Stimulated activated CD4-positive, alpha-beta T cell treated with anti-CD3 and anti-CD28 coated beads, Interleukin-2, amount 100 ng/mL, for 48 hours (primary cell): ENCODE measurements at regions not wholly inside any gene's neighbourhood (a gene's known extent, or its start where the extent isn't known, plus 50 kb on each side); places are given as distances from the start of the nearest gene placed in this dataset.

Source experiments
- DNase-seq, 2 donors: peaks; one replicate each; pipeline ENCODE4 v3.0.0-alpha.2; 2020

GRCh38 chr10:33571616-33572015 is 237.1 kb upstream of the NRP1 start:
- DNase-seq: no peak

DNA sequence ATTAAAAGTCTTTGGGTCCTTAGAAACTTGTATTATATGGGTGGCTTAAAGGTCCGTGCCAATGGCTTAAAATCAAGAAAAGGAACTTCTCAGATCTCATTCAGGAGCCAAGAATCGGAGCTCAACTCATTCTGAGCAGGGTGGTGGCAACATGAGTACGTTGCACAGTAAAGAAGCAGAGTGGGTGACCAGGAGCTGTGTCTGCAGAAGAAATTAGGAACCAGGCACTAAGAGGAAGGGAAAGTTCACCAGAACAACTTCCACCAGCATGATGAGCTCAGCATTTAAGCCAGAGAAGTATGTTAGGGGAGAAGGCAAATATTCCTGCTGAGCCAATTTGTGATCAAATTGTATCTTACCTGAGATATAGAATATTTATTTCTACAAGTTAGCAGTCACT is 236.0 kb upstream of the NRP1 start:
- no peak for DNase-seq

DNA sequence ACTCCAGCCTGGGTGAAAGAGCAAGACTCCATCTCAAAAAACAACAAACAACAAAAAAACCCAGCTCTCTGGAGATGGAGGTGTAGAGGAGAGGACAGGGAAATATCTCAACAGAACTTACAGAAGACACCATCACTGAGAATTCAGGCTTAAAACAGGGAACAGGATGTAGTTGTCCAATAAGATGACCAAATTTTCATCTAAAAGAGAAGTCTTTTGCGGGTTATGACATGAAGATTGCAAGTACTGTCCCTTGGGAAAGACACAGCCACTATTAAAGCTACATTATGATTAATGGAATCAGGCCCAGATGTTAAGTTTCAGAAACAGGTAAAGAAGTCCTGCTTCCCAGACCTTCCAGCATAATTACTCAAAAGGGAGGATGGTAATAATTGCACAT is 235.2 kb upstream of the NRP1 start:
- no peak for DNase-seq

DNA sequence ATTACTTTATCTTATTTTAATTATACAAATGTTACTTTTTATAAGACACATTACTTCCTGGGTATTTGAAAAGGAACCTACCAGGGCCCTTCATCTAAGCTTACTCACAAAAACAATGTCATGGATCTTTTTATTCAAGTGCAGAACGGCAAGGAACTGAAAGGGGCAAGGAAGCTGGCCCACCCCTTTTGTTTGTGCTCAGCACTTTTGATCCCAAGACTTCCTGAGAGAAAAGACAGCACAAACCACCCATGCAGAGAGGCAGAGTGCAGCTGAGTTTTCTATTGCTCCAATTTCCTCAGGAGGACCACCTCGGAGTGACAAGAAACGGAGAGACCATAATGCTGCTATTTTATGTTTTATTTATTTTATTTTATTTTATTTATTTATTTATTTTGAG is 232.0 kb upstream of the NRP1 start:
- DNase-seq: no peak

DNA sequence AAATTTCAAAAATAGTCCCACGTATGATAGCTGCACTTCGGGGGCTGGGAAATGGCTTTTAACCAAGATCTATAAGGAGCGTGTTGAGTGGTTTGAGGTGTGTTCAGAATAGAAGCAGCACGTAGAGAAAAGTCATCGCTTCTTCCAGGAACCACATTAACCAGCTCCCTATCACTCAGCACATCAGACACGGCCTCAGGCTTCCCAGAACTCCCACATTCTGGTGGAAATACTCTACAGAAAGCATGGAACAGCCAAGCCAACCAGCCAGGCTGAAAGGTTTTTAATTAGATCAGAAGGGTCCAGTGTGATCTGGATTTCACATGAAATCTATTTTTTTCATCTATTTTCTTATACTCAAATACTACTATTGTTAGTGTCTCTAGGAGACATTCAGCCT is 231.5 kb upstream of the NRP1 start:
- no peak for DNase-seq

DNA sequence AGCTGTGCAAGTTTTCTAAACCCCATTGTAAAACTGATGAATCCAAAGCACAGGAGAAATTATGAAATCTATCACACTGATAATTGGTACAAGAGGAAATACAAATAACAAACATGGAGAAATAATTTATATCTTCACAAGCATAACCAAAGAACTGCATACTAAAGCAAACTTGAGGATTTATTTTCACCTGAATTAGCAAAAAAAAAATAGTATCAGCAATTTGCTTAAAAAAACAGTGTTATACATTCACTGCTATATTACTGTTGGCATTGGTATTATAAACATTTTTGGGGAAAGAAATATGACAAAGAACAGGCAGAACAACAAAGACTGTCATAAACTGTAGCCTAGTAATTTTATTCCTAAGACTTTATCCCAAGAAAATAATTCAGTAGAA is 230.8 kb upstream of the NRP1 start:
- no peak for DNase-seq

DNA sequence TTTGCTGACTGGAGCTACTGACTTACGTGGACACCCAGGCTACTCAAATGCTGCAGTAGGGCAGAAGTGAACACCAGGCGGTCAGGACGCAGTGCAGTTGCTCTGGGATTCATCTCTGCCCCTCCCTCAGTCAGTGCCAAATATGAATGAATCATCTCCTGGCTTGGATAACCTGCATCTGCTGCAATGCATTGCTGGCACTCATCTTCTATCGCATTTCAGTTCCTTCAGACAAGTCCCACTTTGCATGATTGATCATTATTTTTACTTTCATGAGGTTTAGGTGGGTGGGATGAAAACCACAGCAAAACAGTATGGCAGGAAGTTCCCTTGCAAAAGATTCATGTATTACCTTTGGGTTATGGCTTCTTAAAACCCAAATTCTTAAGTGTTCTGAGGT is 224.6 kb upstream of the NRP1 start:
- no peak for DNase-seq

DNA sequence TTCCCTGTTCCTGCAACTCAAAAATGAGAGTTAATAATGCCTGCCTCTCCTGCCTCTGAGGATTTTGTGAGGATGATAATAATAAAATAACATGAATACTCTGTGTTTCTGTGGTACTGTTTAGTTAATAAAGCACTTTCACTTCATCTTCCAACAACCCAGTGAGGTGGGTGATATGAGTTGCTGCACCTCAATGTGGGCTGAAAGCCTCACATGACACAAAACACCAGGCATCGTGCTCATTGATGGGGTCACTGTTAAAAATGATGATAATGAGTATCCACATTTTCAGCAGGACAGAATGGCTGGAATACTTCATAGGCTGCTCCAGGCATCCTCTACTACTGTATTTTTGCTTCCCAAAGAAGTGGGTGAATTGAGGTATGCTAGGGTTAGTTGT is 222.8 kb upstream of the NRP1 start:
- no peak for DNase-seq

- no peak for DNase-seq
Measured at GRCh38 chr10:33556620-33557019, 222.2 kb upstream of the NRP1 start.

GRCh38 chr10:33556103-33556502 is 221.6 kb upstream of the NRP1 start:
- no peak for DNase-seq

DNA sequence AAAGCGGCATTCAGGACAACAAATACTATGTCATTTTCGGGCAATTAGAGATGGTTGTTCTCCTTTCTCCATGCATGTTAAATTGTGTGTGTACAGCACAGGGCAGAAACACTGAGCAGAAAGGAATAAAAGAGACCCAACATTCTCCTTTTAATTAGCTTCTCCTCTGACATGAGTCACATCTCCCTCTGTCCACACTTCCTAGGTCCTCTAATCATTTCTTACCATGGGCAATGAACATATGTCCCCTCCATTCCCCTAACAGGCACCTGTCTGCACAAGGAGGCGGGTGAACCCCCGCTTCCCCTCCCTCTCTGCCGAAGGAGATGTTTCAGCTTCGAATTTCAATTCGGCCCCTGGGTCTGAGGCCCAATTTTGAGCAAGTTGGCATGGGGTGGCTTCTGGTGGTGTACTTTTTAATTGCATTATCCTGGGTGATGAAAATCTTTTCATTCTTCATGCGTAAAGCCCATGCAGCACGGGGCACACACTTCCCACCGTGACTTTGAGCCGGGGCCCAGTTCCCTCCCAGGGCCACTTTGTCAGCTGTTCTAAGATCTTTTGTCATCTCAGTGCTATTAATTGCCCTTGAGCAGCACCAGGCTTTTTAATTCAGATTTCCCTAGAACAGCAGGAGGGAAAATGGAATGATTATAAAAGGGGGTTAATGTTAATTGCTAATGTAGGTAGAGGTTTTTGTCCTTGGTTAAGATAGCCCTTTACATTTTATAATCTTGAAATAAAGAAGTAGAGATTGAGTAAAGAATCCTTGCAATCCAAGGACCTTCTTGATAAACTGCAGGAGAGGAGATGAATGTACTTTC is 219.5 kb upstream of the NRP1 start:
- DNase-seq: no peak

DNA sequence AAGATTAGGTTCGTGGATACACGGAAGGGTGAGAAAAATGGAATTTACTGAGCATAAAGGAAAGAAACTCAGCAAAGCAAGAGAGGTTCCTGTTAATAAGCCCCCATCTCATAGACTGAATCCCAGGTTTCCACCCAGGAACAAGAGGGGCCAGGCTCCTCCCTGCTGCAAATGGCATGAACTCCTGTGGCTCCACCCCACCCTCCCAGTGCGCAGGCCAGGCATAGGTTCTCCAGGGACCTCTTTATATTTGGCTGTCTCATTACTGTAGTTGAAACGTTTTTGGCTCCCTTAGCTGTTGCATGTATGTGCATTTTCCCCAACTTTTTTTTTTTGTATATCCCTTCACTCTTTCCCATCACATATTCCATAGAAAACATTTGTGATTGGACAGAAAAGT is 217.8 kb upstream of the NRP1 start:
- no peak for DNase-seq

GRCh38 chr10:33550811-33551210 is 216.3 kb upstream of the NRP1 start:
- DNase-seq: no peak

GRCh38 chr10:33547976-33548375 is 213.5 kb upstream of the NRP1 start:
- no peak for DNase-seq

DNA sequence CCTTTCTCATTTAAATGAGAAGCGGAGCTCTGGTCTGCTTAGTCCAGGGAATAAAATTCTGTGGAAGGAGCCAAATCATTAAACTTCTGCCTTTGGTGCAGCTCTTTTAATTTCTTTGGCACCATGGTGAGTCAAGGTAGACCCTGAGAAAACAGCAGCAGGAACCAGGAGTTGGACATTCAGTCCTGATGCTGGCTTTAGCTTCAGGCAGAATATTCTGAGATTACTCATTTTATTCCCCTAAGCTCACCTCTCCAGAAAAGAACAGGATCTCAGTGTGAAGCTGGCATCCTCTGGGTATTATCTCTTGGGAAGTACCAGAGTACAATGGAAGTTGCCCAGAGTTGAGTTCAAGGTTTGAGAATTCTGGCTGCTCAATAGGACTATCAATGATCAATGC is 211.6 kb upstream of the NRP1 start:
- no peak for DNase-seq

GRCh38 chr10:33542752-33543505 is 208.5 kb upstream of the NRP1 start:
- DNase-seq: no peak

DNA sequence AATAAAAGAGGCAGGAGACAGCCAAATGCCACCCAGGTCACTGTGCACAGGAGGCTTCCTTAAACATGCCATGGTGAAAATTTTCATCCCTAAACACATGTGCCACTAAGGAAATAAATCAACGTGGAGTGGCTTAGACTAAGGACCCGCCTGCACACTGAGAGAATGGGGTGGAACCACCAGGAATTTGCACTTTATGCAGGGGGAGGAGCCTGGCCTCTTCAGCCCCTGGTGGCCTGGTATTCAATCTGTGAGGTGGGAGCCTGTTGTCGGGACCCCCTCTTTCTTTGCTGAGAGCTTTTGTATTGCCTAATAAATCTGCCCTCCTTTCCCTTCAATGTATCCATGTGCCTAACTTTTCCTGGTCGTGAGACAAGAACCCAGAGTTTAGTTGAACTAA is 204.6 kb upstream of the NRP1 start:
- DNase-seq: no peak

DNA sequence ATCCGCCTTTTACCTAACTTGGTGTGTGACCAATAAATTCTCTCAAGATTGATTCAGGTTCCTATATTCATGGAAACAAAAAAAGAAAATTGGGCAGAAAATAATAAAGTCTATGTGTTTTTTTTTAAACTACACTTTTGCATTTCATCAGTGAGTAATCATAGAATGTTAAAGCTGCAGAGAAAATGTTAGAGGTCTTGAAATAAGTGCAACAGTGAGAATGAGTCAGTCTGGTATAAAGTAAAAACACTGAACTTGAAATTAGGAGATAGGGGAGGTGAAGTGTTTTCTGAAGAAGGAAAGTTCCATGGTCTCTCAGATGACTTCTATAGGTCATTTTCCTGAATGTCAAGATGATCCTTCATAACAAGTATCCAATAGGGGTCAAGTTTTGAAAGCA is 202.6 kb upstream of the NRP1 start:
- no peak for DNase-seq

- DNase-seq: no peak
Measured at GRCh38 chr10:33536508-33536907, 202.0 kb upstream of the NRP1 start.

GRCh38 chr10:33535866-33536265 is 201.4 kb upstream of the NRP1 start:
- no peak for DNase-seq

- no peak for DNase-seq
Measured at GRCh38 chr10:33534416-33534815, 199.9 kb upstream of the NRP1 start.

DNA sequence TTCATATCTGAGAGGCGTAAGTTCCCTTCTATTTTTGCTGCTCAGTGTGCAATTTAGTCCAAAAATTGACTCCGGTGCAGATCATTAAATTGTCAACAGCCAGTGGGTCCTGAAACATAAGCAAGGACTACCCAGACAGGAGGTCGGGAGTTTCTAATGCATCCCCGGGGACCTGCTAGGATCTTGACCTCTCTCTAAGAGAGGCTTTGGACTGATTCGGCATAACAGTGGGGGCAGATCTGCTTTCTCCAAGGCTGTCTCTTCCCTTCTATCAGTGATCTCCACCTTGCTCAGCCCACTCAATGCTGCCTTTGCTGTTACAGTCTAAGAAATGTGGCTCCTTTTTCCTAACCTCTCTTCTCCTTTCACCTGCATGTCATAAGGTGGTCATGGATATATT is 199.1 kb upstream of the NRP1 start:
- no peak for DNase-seq

DNA sequence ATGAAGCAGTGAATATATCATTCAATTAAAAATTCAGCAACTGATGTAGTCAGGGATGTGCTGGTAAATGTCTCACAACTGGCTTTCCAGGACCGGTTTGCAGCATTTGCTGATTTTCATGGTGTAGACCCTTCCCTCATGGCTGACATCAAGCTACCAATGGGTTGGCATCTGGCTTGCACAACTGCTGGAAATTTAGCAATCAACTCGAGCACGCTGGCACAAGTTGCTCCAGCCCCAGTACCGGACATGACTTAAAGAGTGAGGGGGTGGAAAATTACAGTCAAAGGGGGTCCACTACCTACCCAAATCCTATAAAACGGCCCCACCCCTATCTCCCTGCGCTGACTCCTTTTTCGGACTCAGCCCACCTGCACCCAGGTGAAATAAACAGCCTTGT is 198.4 kb upstream of the NRP1 start:
- no peak for DNase-seq

GRCh38 chr10:33529234-33529633 is 194.8 kb upstream of the NRP1 start:
- DNase-seq: no peak

DNA sequence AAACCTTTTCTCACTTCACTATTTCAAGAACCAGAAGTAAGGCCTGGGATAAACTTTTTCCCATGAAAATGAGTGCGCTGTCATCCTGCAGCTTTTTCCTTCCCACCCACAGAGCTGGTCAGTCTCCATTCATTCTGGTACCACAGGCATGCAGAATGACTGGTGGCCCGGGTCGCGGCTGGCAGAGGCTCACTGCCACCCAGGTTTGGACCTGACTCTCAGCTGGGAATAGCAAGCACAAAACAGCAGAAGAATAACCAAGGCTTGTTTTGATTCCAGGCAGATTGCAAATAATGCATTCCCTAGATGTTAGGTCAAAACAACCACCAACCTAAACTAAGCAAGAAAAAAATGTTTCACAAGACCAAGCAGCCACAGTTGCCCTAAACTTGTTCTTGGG is 190.5 kb upstream of the NRP1 start:
- no peak for DNase-seq
